ENCODE measurements at regions not wholly inside any gene's neighbourhood (a gene's known extent, or its start where the extent isn't known, plus 50 kb on each side); places are given as distances from the start of the nearest gene placed in this dataset.

DNA sequence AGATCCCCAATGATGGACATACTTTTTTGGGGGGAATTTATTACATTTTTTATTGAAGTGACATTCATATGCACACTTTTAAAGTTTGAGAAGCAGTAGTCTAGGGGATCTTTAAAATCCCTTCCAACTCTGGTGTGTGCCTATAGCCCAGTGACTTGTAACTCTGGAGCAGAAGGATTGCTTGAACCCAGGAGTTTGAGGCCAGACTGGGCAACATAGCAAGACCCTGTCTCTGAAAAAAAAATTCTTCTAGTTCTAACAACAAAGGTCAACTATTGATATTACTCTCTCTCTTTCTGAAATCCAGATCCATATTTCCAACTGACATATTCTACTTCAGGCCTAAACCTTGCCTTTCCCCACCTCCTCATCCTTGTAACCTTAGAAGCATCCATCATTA lies 148.2 kb upstream of the SPRY4 start:
- no peak for DNase-seq

DNA sequence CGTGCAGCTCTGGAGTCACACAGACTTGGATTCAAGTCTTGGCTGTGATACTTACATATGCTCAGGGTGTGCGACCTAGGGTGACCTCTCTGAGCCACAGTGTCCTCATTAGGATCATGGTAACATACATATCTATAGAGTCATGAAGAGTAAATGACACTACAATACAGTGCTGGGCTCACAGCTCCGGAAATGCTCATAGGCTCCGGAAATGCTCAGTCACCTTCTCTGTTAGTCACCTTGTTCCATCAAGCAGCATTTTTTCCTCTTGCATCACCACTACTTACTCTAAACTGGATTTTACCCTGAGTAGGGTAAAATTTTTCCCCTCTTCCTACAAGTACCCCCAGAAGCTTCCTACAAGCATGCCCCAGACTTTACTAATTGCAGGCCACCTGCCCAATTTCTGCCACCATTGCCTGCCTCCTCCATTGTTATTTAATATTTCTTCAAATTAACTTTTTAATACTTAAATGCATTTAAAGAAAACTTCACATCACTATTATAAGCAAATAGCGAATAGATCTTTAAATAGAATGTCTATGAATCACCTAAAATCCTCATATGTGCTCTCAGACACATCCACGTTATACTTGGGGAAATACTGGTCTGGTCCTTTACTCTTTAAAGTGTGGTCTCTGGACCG lies 147.6 kb upstream of the SPRY4 start:
- DNase-seq = peak; percentile 65

DNA sequence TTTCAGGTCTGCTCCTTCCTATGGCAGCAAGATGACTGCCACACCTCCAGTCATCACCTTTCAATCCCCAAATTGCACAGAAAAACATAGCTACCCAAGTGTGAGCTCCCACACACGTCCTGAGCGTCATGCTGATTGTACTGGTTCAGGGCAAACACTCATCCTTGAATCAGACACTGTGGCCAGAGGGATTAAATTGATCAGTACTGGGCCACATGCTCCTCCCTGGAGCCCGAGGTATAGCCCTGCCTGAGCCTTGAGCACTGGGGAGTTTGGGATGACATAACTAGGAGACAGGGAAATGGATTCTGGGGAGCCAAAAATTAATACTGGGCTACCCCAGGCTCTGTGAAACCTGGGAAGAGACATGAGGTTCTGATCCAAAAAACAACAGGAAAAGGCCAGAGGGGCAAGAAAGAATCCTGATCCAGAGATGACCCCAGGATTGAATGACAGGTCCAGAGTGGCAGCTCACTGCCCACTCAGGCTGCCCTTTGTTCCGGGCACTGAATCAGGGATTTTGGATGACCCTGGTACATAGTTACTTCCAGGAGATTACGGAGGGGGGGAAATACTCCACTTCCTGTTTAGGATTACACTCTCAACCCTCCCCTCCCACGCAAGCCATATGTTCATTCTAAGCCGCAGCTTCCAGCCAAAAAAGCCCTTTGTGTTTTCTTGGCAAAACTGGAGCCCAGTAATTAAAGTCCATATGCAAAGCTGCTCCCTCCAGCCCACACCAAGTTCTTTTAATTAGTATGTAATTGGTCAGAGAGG lies 141.6 kb upstream of the SPRY4 start:
- DNase-seq = no peak

DNA sequence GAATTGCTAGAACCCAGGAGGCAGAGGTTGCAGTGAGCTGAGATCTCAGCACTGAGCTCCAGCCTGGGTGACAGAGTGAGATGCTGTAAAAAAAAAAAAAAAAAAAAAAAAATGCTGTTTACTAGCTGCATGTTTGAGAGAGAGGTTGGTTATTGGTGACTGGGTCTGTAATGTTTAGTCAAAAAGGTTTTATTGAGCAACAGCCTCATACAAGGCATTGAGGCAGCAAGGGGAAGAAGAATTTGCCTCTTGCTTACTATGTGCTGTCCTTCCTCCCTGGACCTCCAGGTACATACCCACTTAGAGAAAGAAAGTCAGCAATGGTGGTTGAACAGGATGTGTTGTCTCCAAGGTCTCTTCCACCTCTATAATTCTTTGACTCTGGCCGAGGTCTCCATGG lies 140.7 kb upstream of the SPRY4 start:
- DNase-seq = no peak

DNA sequence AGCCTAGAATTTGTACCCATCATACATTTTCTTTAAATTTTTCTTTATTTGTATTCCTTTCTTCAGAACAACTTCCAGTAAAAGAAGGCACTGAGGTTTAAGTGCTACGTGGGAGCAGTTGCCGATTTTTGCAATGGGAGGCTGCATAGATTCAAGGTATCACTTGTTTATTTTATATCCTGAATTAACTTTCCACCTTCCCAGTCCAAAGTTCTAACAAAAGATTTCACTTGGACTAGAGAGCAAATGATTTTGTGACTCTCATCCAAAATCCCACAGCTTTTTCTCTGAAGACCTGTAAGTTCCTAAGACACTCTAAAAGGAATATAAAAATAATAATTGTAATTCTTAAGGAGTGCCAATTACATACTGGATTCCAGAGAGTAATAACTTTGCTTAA lies 139.1 kb upstream of the SPRY4 start:
- no peak for DNase-seq

DNA sequence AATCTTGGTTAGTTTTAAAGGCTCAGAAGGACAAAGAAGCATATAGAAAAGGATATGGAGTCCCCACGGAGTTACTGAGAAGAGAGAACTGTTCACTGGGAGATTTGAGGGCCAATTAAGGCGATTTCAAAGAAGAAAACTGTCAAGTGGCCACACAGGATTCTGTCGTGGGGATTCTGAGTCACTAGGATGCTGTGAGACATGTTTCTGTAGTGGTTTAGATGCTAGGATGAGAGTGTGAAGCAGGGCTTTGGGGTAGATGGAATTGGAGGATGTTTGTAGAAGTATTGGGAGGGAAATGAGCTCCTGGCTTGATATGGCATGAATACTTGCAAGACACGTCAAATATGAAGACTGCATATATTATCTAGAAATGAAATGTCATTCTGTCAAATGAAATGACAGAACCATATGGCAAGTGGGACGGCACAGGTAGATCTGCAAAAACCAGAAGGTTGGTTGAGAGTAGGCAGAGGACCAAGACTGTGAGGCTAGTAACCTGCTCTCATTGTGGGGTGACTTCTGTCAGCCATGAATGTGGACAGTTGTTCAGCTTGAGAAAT lies 136.3 kb upstream of the SPRY4 start:
- DNase-seq = no peak

DNA sequence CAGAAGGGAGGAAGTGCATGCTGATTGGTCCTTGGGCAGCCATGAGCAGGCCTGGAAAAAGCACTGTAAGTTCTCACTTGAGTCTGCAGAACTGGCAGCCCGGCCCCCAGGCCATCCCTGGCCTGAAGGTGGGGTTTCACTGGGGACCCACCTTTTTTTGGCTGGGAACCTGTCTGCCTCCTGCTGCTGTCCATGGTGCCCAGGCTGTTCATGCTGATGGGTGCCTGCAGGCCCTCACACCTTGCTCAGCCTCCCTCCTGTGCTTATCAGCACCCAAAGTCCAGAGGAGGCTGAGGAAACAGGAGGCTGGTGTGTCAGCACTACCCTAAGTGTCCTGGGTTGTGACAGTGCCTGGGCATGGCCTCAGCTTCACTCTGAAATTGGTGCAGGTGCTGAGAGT lies 134.4 kb upstream of the SPRY4 start:
- DNase-seq = no peak

DNA sequence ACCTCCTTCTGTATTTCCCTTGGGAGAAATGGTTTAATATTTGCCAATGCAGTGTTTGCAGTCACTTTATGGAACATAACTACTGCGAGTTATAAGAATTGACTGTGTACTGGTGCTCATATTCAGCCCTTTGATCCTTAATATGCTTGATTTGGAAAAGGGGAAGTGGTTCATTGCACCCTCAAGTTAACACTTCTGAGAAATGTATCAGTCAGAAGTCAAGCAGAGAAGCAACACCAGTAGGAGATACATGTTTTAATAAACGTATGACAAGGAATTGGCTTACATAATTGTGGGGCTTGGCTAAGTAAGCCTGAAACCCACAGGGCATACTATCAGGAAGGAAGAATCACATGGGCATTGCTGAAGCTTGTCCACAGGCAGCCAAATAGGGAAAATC lies 131.0 kb upstream of the SPRY4 start:
- no peak for DNase-seq

DNA sequence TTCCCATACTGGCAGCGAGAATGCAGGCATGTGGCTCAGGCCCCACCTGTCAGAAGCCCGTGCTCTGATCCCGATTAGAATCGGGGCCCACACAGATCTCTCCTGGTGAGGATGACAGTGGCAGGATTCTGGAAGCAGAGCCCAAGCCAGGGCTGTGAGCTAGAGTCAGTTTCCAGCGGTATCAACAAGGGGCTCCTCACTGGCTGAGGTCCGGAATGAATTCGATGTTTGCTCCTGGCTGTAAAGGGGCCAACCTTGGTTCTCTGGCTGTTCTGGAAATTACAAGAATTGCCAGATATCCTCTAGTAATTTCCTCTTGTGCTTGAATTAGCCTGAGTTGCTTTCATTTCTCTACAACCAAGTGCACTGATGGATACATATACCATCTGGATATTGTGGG lies 129.1 kb upstream of the SPRY4 start:
- no peak for DNase-seq

DNA sequence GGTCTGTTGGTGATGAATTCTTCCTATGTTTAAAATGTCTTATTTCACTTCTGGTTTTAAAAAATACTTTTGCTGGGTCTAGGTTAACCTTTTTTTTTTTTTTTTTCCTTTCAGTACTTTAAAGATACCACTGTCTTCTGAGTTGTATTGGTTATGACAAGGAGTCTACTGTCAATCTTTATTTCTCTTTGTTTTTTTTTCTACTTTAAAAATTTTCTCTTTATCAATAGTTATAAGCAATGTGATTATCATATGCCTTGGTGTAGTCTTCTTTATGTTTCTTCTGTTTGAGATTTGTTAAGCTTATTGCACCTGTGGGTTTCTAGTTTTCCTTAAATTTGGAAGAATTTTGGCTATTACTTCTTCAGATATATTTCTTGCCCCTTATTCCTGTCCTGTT lies 125.6 kb upstream of the SPRY4 start:
- no peak for DNase-seq

DNA sequence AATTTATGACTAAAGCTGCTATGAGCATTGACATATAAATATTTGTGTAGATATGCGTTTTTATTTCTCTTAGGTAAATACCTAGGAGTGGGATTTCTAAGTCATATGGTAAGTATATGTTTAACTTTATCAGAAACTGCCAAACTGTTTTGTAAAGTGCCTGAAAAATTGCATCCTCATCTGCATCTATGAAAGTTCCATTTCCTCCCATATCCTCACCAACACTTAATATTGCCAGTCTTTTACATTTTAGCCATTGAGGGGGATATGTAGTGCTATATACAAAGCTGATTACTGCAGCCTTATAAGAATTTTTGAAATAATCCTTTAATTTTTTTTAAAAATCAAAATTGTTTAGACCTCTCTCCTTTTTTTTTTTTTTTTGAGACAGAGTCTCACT lies 123.1 kb upstream of the SPRY4 start:
- no peak for DNase-seq

DNA sequence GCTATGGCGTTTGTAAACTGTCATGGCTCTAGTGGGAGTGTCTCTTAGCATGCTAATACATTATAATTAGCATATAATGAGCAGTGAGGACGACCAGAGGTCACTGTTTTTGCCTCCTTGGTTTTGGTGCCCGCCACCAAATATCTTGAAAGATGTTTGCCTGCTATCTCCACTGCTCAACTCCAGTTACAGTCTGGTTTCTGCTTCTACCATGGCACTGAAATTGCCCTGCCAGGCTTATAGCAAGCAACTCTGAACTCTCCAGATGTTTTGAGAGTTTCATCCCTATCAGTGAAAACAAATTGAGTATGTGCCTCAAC lies 122.1 kb upstream of the SPRY4 start:
- DNase-seq = no peak

DNA sequence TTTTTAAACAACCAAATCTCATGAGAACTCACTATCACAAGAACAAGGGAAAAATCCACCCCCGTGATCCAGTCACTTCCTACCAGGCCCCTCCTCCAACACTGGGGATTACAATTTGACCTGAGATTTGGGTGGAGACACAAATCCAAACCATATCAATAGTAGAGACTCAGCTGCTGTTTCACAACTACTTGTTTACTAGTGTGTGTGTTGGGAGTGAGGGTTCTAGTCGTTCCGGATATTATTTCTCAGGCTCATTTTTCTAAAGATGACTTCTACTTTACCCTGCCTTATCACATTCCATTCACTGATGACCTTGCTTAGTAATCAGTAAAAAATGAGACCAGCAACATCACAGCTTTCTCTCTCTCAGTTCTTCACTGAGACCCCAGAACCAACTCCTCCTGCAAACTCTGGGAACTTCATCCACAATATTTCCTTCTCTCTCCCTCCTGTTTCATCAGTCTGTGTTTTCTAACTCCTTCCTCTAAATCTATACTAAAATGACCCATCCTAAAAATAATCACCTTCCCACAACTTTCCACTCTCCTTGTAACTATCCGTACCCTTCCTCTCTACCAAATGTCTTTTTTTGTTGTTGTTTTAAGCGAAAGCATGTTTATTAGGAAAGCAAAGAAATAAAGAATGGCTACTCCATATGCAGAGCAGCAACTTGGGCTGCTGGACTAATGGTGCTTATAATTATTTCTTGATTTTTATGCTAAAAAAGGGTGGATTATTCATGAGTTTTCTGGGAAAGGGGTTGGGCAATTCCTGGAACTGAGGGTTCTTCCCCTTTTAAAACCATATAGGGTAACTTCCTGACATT lies 121.5 kb upstream of the SPRY4 start:
- peak; percentile 86 for DNase-seq

DNA sequence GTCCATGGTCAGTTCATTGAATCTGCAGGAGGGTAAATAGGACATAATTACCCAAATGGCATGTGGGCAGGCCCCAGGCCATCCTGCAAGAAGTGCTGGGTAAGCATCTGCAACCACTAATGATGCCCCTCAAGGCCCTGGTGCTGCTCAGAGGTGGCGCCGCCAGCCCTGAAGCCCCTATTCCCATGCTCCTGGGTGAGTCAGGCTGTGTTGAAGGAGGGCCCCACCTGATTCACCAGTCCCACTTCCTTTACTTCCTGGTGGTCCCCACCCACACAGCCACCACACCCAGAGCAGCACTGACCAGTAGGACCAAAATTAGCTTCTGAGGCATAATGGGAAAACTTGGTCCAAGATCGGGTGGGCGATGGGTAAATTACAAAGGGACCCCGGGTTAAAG lies 120.4 kb upstream of the SPRY4 start:
- DNase-seq = peak; percentile 57

DNA sequence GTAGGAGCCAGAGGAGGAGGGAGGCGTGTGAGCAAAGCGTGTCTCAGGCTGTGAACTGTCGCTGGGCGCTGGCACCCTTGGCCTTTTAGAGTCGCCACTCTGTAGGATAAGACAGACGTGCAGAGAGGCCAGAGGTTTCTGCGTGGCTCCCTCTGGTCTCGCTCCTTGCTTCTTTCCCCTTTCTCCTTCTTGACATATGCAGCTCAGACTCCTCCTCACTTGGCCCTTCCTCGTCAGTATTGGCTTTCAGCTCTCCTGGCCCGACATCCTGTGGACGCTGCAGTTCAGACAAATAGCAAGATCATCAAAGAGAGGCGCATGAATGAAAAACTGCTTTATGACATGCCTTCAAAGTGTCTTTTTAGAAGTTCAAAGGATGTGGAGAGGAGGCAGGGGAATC lies 116.8 kb upstream of the SPRY4 start:
- DNase-seq = no peak

DNA sequence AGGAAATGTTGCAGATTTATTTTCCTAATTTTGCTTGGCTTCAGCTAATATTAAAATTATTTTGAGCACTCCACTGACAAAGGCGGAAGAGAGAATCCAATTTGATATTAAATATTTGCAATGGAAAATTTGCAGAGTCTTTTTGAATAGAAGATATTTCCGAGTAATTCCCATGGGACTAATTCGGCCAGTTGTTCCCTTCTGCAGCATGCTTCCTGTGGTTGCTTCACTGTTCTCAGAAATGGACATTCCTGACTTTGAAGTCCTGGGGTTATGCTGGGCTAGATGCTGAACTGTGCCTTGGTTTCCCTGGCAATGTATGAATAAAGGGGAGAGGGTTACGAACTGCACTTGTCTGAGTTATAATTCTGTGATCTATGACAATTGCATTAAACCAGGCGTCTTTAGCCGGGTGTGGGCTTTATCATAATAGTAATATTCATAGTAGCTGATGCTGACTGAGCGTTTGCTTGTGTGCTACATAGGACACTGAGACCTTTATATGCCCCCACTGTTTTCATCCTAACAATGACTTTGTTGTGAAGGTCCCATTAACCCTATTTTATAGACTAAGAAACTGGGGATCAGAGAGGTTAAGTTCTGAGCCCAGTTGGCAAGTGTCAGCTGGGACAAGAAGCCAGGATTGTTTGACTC lies 114.5 kb upstream of the SPRY4 start:
- no peak for DNase-seq

DNA sequence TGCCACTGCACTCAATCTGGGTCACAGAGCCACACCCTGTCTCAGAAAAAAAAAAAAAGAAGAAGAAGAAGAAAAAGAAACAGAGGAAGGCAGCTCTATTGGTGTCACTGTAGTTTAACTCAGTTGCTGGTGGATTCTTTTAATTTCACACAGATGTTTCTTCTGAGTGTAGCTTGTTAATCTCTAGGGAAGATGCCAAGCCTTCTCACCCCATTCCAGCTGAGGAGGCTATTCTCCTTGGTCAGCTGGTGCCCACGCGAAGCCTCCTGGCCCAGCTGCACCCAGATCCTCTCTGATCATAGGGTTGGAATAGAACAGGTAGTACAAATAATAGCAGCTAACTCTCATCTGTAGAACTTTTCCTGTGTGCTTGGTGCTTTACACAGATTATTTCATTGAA lies 113.8 kb upstream of the SPRY4 start:
- no peak for DNase-seq

DNA sequence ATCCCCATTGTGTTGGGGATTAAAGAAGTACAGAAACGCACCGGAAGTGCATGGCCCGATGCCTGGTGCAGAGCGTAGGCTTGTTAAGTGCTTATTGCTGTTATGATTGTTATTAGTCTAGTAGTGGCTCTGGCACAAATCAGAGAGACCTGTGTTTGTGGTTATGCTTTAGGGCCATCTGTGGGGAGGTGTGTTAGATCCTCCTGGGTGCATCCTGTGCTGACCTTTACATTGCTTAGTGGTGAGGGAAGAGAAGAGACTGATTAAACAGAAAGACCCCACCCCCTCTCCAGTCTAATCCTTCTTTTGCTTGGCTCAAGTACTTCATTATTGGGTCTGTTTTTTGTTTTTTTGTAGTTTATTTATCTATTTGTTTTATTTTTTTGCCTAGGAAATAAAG lies 112.7 kb upstream of the SPRY4 start:
- DNase-seq = no peak

DNA sequence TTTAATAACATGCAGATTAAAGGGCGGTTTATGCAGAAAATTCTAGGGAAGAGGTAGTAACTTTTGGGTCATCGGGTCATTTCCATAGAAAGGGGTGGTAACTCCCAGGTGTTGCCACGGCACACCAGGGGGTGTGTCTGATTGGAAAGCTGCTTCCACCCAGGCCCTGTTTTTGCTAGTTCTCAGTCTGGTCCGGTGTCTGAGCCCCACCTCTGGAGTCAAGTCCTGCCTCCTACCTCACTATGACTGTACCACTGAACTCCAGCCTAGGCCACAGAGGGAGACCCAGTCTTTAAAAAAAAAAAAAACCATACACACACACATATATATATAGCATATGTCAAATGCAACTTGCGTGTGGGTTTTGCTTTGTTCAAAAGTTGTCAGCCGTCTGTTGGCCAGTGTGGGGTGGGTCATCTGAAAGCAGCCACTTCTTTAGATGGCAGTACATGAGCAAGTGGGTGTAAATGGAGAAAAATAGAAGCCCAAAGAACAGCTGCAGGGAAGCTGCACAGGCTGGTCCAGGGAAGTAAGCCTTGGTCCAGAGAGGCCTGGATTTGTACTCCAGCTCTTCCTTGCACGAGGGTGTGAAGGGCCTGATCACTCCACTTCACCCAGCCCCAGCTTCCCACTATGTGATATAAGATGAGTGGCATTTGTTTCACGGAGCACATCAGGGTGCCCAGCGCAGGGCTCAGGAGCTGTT lies 110.7 kb upstream of the SPRY4 start:
- DNase-seq = no peak

DNA sequence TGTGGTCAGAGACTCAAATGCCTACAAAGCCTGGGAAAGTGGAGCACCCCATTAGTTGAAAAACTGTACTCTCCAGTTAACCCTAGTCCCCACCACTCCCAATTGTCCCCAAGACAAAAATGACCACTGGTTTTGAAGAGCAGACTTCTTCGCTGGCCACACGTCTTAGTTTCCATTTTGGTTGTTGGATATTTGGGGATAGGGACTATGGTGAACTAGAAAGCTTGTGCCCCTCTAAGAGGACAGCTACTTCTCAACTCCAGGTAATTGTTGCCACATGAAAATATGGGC lies 109.4 kb upstream of the SPRY4 start:
- DNase-seq = no peak

DNA sequence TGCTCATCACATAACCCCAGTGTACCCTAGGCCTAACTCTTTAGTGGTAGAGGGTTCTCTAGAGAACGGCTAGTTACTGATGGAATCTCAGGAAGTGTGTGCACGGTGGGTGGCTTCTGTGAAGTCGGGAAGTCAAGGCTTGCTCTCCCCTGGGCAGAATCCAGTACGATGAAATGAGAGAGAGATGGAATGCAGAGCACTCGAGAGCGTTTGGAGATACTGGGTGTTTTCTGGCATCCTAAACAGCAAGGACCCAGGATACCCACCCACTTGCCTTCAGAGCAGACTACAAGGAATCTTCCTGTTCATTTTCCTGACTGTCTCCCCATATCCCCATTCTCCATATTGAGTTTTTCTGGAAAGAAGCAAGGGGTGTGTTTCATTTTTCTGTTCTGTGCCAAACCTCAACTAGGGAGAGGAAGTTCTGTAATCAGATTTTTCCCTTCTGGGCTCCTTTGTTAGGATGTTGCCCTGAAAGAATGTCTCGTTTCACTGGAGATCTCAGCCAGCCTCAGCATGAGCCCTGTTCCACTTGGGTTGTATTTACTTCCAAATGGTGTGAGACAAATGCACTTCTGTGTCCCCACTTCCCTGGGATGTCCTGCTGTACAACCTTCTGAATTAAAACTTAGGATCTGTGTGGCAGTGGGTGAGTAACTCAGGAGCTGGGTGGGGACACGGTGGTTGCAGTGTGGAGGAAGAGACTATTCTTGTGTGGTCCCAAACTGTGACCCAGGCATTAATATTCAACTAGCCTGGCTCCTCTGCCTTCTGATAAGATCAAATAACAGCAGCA lies 108.9 kb upstream of the SPRY4 start:
- DNase-seq = peak; percentile 50

DNA sequence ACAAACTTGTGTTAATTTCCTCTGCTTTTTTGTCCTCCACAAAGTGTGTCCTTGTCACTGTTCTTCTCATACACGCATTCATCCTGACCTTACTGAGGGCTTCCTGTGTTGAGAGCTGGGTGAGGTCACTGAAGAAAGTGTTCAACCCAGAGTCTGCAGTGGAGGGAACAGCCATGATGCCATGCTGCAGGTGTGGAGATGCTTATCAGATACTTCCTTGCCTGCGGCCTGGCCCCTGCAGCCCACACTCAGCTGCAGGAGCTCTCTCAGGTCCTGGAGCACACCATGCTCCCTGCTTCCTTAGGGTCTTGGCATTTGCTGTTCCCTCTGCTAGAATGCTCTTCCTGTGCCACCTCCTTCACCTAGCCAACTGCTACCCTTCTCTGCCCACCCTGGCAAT lies 108.1 kb upstream of the SPRY4 start:
- DNase-seq = no peak

Data from NCI-H226 (cell line).